CD14-positive monocyte (primary cell): ENCODE measurements at regions not wholly inside any gene's neighbourhood (a gene's known extent, or its start where the extent isn't known, plus 50 kb on each side); places are given as distances from the start of the nearest gene placed in this dataset.

Source experiments
- DNase-seq, 3 donors: peaks; one replicate each; pipeline ENCODE4 v3.0.0-alpha.2; 2011 to 2022
- H2AFZ ChIP-seq: 2 replicates; pipeline ENCODE4 v1.6.0; 2012; ENCODE audit warnings: mild to moderate bottlenecking, low read depth, low read length, inconsistent platforms; ENCODE audit not compliant: insufficient read depth, poor library complexity, severe bottlenecking
- H3K27ac ChIP-seq, 2 donors: 1 replicate in 1 of 2; 2 replicates in 1 of 2; pipeline ENCODE4 v1.5.1; 2012 to 2013; ENCODE audit warnings: low read length in 2 of 2, control low read depth in 1 of 2, inconsistent platforms in 1 of 2, low read depth in 1 of 2, mild to moderate bottlenecking in 1 of 2
- H3K27me3 ChIP-seq, 2 donors: one replicate each; pipeline versions ENCODE4 v1.6.0 to v1.6.1; 2011 to 2013; ENCODE audit warnings: low read length in 2 of 2; ENCODE audit not compliant: control insufficient read depth in 2 of 2, insufficient read depth in 2 of 2
- H3K36me3 ChIP-seq, 2 donors: replicated peaks in 1 of 2; 1 replicate in 1 of 2; 2 replicates in 1 of 2; pipeline versions ENCODE4 v1.5.1 to v1.6.1; 2012 to 2013; ENCODE audit warnings: low read length in 2 of 2, control low read depth in 1 of 2, inconsistent platforms in 1 of 2, mild to moderate bottlenecking in 1 of 2; ENCODE audit not compliant: insufficient read depth in 2 of 2, control insufficient read depth in 1 of 2
- H3K4me1 ChIP-seq, 2 donors: 1 replicate in 1 of 2; 2 replicates in 1 of 2; pipeline versions ENCODE4 v1.5.1 to v1.6.1; 2012 to 2013; ENCODE audit warnings: low read length in 2 of 2, control low read depth in 1 of 2, inconsistent platforms in 1 of 2, mild to moderate bottlenecking in 1 of 2, moderate library complexity in 1 of 2; ENCODE audit not compliant: insufficient read depth in 2 of 2, control insufficient read depth in 1 of 2
- H3K4me2 ChIP-seq: replicated peaks from 2 replicates; pipeline ENCODE3; 2012; ENCODE audit warnings: low read length, moderate library complexity, mild to moderate bottlenecking; ENCODE audit not compliant: poor library complexity, severe bottlenecking; ENCODE audit errors: extremely low read depth
- H3K4me3 ChIP-seq, 3 experiments: fragments of 200-600 bp in 1 of 3; sonication (generic) in 1 of 3; replicated peaks in 1 of 3; 1 replicate in 2 of 3; 2 replicates in 1 of 3; pipeline ENCODE4 v1.5.1; 2011 to 2013; ENCODE audit warnings: low read length in 3 of 3, mild to moderate bottlenecking in 3 of 3, control low read depth in 2 of 3, low read depth in 2 of 3, inconsistent platforms in 1 of 3, moderate library complexity in 1 of 3
- H3K79me2 ChIP-seq: 2 replicates; pipeline ENCODE4 v1.6.0; 2012; ENCODE audit warnings: mild to moderate bottlenecking, control low read depth, inconsistent platforms, low read length, moderate library complexity; ENCODE audit not compliant: insufficient read depth
- H3K9ac ChIP-seq: 2 replicates; pipeline ENCODE4 v1.6.0; 2017; ENCODE audit warnings: low read length, mild to moderate bottlenecking; ENCODE audit not compliant: insufficient read depth, poor library complexity, severe bottlenecking
- H3K9me3 ChIP-seq, 2 donors: replicated peaks in 1 of 2; 1 replicate in 1 of 2; 2 replicates in 1 of 2; pipeline versions ENCODE4 v1.5.1 to v1.6.1; 2012 to 2013; ENCODE audit warnings: low read length in 2 of 2, control low read depth in 1 of 2; ENCODE audit not compliant: control insufficient read depth in 1 of 2, insufficient read depth in 1 of 2
- H4K20me1 ChIP-seq: 2 replicates; pipeline ENCODE4 v1.6.0; 2012; ENCODE audit warnings: mild to moderate bottlenecking, low read length, control low read depth, moderate library complexity; ENCODE audit not compliant: insufficient read depth
- H3K27ac Mint-ChIP-seq, 7 donors: one replicate each; pipeline ENCODE4 v1.8.0; 2020; ENCODE audit warnings: mild to moderate bottlenecking in 7 of 7, mixed read lengths in 7 of 7, moderate library complexity in 6 of 7, inconsistent platforms in 2 of 7
- H3K27me3 Mint-ChIP-seq, 3 donors: one replicate each; pipeline ENCODE4 v1.8.0; 2021 to 2022; ENCODE audit warnings: low read depth in 3 of 3, mild to moderate bottlenecking in 3 of 3, mixed read lengths in 3 of 3, moderate library complexity in 3 of 3, inconsistent platforms in 1 of 3
- H3K36me3 Mint-ChIP-seq, 2 donors: one replicate each; pipeline ENCODE4 v1.8.0; 2020; ENCODE audit warnings: mixed read lengths in 2 of 2, inconsistent platforms in 1 of 2, mild to moderate bottlenecking in 1 of 2
- H3K4me1 Mint-ChIP-seq: one replicate; pipeline ENCODE4 v1.8.0; 2020; ENCODE audit warnings: mild to moderate bottlenecking, mixed read lengths
- H3K4me3 Mint-ChIP-seq, 2 donors: one replicate each; pipeline ENCODE4 v1.8.0; 2020; ENCODE audit warnings: mild to moderate bottlenecking in 2 of 2, mixed read lengths in 2 of 2, moderate library complexity in 1 of 2
- H3K9me3 Mint-ChIP-seq, 7 donors: one replicate each; pipeline ENCODE4 v1.8.0; 2020 to 2022; ENCODE audit warnings: mixed read lengths in 7 of 7, mild to moderate bottlenecking in 6 of 7, moderate library complexity in 6 of 7, inconsistent platforms in 2 of 7
- CTCF ChIP-seq: fragments of 200-600 bp; IDR thresholded peaks from one replicate; pipeline ENCODE4 v1.8.0; 2022; ENCODE audit warnings: antibody characterized with exemption, mild to moderate bottlenecking
- WGBS: methylation state at CpG from one replicate; pipeline ENCODE4 v1.1.5; 2013; ENCODE audit warnings: missing lambda C conversion rate; ENCODE audit not compliant: insufficient coverage; 5-methylcytosine and 5-hydroxymethylcytosine counted together
- intact Hi-C, 2 donors: fragments of 100-400 bp; cut with micrococcal nuclease; formaldehyde crosslinking; loops; one replicate each; pipeline versions ENCODE4 v1.15.0 to v1.15.1; 2023

GRCh38 chr11:101777476-101777875, 137.3 kb upstream of the CEP126 start:
- no peaks in the 10 kb centered on the region for H3K36me3 ChIP-seq
- no peaks in the 10 kb centered on the region for H4K20me1 ChIP-seq
- no peak overlapping the region for H3K4me3 ChIP-seq
- Mint-ChIP-seq H3K27me3 (peaks cover 0 to 2% (median 0%) of the 10 kb centered on the region in 3 donors), H3K9me3 (peaks cover 3 to 19% (median 14%) of the 10 kb centered on the region in 7 donors), H3K4me1 (no peaks in the 10 kb centered on the region), H3K36me3 (no peaks in the 10 kb centered on the region), H3K27ac (no peak overlapping the region), H3K4me3 (no peak overlapping the region)
- H2AFZ ChIP-seq, result no peak overlapping the region
- H3K79me2 ChIP-seq, result no peaks in the 10 kb centered on the region
- H3K27ac ChIP-seq, result no peak overlapping the region
- DNase-seq, result no peak
- no CpG with 5 or more reads among the region's 1 CpG for WGBS
- intact Hi-C loops, result no loop called here
- no peaks in the 10 kb centered on the region for H3K27me3 ChIP-seq
- H3K4me1 ChIP-seq, result no peaks in the 10 kb centered on the region
- H3K4me2 ChIP-seq, result no peak overlapping the region
- no peak for TF ChIP-seq CTCF
- peaks cover 8 to 16% of the 10 kb centered on the region in 2 donors for H3K9me3 ChIP-seq
- no peak overlapping the region for H3K9ac ChIP-seq

- no peak overlapping the region for H3K4me3 Mint-ChIP-seq
- Histone ChIP-seq H3K9me3 (peaks cover 14 to 22% of the 10 kb centered on the region in 2 donors), H3K4me1 (no peaks in the 10 kb centered on the region), H2AFZ (no peak overlapping the region), H3K36me3 (no peaks in the 10 kb centered on the region), H3K4me3 (no peak overlapping the region), H3K9ac (no peak overlapping the region), H3K27ac (no peak overlapping the region), H3K4me2 (no peak overlapping the region), H4K20me1 (no peaks in the 10 kb centered on the region), H3K27me3 (no peaks in the 10 kb centered on the region), H3K79me2 (no peaks in the 10 kb centered on the region)
- H3K4me1 Mint-ChIP-seq, result no peaks in the 10 kb centered on the region
- H3K9me3 Mint-ChIP-seq, result peaks cover 1 to 14% (median 10%) of the 10 kb centered on the region in 7 donors
- 86% methylated on average over 3 of the region's 6 CpGs for WGBS
- no peaks in the 10 kb centered on the region for H3K36me3 Mint-ChIP-seq
- intact Hi-C loops, result no loop called here
- H3K27ac Mint-ChIP-seq, result no peak overlapping the region
- no peak for DNase-seq
- peaks cover 0 to 2% (median 0%) of the 10 kb centered on the region in 3 donors for H3K27me3 Mint-ChIP-seq
- no peak for TF ChIP-seq CTCF
Measured at GRCh38 chr11:101775033-101775432, 139.8 kb upstream of the CEP126 start.
